ENCODE measurements at regions not wholly inside any gene's neighbourhood (a gene's known extent, or its start where the extent isn't known, plus 50 kb on each side); places are given as distances from the start of the nearest gene placed in this dataset.

DNA sequence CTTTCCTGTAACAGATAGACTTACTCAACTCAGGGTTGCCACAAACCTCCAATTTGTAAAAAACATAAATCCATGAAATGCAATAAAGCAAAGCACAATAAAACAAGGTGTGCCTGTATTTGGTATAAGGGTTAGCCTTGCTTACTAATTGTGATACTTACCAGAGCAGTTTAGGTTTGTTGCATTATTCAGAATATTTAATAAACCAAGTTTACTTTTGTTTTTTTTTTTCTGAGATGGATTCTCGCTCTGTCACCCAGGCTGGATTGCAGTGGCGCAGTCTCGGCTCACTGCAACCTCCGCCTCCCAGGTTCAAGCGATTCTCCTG lies 79.6 kb downstream of the SEC61G start:
- DNase-seq (ENCODE audit: low spot score) (no peak), ATAC-seq (no peak)
- no peak overlapping the region for H3K4me3 Mint-ChIP-seq
- CTCF ChIA-PET: no interaction called here
- TF ChIP-seq, protein P1, sequence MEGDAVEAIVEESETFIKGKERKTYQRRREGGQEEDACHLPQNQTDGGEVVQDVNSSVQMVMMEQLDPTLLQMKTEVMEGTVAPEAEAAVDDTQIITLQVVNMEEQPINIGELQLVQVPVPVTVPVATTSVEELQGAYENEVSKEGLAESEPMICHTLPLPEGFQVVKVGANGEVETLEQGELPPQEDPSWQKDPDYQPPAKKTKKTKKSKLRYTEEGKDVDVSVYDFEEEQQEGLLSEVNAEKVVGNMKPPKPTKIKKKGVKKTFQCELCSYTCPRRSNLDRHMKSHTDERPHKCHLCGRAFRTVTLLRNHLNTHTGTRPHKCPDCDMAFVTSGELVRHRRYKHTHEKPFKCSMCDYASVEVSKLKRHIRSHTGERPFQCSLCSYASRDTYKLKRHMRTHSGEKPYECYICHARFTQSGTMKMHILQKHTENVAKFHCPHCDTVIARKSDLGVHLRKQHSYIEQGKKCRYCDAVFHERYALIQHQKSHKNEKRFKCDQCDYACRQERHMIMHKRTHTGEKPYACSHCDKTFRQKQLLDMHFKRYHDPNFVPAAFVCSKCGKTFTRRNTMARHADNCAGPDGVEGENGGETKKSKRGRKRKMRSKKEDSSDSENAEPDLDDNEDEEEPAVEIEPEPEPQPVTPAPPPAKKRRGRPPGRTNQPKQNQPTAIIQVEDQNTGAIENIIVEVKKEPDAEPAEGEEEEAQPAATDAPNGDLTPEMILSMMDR (IDR thresholded peaks at IDR 0.05): no peak
- TF ChIP-seq, protein P2, sequence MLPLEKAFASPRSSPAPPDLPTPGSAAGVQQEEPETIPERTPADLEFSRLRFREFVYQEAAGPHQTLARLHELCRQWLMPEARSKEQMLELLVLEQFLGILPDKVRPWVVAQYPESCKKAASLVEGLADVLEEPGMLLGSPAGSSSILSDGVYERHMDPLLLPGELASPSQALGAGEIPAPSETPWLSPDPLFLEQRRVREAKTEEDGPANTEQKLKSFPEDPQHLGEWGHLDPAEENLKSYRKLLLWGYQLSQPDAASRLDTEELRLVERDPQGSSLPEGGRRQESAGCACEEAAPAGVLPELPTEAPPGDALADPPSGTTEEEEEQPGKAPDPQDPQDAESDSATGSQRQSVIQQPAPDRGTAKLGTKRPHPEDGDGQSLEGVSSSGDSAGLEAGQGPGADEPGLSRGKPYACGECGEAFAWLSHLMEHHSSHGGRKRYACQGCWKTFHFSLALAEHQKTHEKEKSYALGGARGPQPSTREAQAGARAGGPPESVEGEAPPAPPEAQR (CRISPR knock-in tag; IDR thresholded peaks at IDR 0.05): no peak
- TF ChIP-seq ZNF138 (CRISPR knock-in tag; conservative IDR thresholded peaks at IDR 0.05) (no peak), SP1 (CRISPR knock-in tag; conservative IDR thresholded peaks at IDR 0.05) (no peak)
- H3K4me1 Mint-ChIP-seq: peaks cover 56% of the 10 kb centered on the region
- POLR2A ChIA-PET: no interaction called here
- H3K27ac Mint-ChIP-seq: peak overlapping the region; percentile 61
- no peaks in the 10 kb centered on the region; the same call in 1 of the 2 replicates for H3K36me3 Mint-ChIP-seq
- peaks cover 12% of the 10 kb centered on the region for H3K9me3 Mint-ChIP-seq
- no peaks in the 10 kb centered on the region for H3K27me3 Mint-ChIP-seq (ENCODE audit: low read depth)

DNA sequence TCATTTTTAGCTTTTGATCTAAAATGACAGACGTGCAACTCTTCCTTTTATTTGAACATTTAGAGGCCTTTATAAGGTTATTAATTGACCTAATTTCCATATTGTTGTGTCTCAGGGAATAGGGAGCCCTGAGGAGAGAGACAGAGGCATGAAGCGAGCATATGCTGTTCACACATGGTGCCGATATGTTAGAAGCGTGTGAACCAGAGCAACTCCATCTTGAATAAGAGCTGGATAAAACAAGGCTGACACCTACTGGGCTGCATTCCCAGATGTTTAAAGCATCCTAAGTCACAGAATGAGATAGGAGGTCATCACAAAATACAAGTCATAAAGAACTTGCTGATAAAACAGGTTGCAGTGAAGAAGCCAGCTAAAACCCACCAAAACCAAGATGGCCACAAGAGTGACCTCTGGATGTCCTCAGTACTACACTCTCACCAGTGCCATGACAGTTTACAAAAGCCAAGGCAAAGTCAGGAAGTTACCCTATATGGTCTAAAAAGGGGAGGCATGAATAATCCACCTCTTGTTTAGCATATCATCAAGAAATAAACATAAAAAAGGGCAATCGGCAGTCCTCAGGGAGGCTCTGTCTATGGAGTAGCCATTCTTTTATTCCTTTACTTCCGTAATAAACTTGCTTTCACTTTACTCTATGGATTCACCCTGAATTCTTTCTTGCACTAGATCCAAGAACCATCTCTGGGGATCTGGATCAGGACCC lies 80.1 kb downstream of the SEC61G start:
- H3K27ac Mint-ChIP-seq: peak overlapping the region; percentile 61
- peaks cover 62% of the 10 kb centered on the region for H3K4me1 Mint-ChIP-seq
- H3K9me3 Mint-ChIP-seq: peaks cover 10% of the 10 kb centered on the region; the same call in 1 of the 2 replicates
- DNase-seq (ENCODE audit: low spot score): no peak
- no peaks in the 10 kb centered on the region; the same call in 1 of the 2 replicates for H3K36me3 Mint-ChIP-seq
- no peak for ATAC-seq
- no peak overlapping the region for H3K4me3 Mint-ChIP-seq
- no peaks in the 10 kb centered on the region for H3K27me3 Mint-ChIP-seq (ENCODE audit: low read depth)
- CTCF ChIA-PET: no interaction called here
- POLR2A ChIA-PET: no interaction called here
- TF ChIP-seq, protein P3, sequence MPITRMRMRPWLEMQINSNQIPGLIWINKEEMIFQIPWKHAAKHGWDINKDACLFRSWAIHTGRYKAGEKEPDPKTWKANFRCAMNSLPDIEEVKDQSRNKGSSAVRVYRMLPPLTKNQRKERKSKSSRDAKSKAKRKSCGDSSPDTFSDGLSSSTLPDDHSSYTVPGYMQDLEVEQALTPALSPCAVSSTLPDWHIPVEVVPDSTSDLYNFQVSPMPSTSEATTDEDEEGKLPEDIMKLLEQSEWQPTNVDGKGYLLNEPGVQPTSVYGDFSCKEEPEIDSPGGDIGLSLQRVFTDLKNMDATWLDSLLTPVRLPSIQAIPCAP (CRISPR knock-in tag; IDR thresholded peaks at IDR 0.05): no peak
- TF ChIP-seq MXD4 (CRISPR knock-in tag; IDR thresholded peaks at IDR 0.05; ENCODE audit: borderline replicate concordance) (peak; percentile 74; the same call in 1 of the 2 replicates), IRF2 (CRISPR knock-in tag; IDR thresholded peaks at IDR 0.05; ENCODE audit: borderline replicate concordance, low read depth) (no peak), NR3C1 (CRISPR knock-in tag; conservative IDR thresholded peaks at IDR 0.05; ENCODE audit: low read depth) (no peak), ZNF671 (CRISPR knock-in tag; IDR thresholded peaks at IDR 0.05) (no peak), TEAD4 (CRISPR knock-in tag; IDR thresholded peaks at IDR 0.05) (no peak), ZNF138 (CRISPR knock-in tag; conservative IDR thresholded peaks at IDR 0.05) (no peak), NFYB (CRISPR knock-in tag; conservative IDR thresholded peaks at IDR 0.05; ENCODE audit: low read depth) (no peak), ESRRA (CRISPR knock-in tag; IDR thresholded peaks at IDR 0.05; ENCODE audit: borderline replicate concordance) (no peak), ZNF396 (CRISPR knock-in tag; IDR thresholded peaks at IDR 0.05; ENCODE audit: borderline replicate concordance) (0 out of 2 replicates have a peak, but pooled peaks have one; percentile 22)
- TF ChIP-seq, protein P4, sequence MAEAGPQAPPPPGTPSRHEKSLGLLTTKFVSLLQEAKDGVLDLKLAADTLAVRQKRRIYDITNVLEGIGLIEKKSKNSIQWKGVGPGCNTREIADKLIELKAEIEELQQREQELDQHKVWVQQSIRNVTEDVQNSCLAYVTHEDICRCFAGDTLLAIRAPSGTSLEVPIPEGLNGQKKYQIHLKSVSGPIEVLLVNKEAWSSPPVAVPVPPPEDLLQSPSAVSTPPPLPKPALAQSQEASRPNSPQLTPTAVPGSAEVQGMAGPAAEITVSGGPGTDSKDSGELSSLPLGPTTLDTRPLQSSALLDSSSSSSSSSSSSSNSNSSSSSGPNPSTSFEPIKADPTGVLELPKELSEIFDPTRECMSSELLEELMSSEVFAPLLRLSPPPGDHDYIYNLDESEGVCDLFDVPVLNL (CRISPR knock-in tag; IDR thresholded peaks at IDR 0.05; ENCODE audit: borderline replicate concordance, low read depth): no peak
- TF ChIP-seq, protein P2 (CRISPR knock-in tag; IDR thresholded peaks at IDR 0.05): peak; percentile 86
- TF ChIP-seq, protein P5, sequence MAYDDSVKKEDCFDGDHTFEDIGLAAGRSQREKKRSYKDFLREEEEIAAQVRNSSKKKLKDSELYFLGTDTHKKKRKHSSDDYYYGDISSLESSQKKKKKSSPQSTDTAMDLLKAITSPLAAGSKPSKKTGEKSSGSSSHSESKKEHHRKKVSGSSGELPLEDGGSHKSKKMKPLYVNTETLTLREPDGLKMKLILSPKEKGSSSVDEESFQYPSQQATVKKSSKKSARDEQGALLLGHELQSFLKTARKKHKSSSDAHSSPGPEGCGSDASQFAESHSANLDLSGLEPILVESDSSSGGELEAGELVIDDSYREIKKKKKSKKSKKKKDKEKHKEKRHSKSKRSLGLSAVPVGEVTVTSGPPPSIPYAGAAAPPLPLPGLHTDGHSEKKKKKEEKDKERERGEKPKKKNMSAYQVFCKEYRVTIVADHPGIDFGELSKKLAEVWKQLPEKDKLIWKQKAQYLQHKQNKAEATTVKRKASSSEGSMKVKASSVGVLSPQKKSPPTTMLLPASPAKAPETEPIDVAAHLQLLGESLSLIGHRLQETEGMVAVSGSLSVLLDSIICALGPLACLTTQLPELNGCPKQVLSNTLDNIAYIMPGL (CRISPR knock-in tag; IDR thresholded peaks at IDR 0.05): no peak
- TF ChIP-seq, protein P6, sequence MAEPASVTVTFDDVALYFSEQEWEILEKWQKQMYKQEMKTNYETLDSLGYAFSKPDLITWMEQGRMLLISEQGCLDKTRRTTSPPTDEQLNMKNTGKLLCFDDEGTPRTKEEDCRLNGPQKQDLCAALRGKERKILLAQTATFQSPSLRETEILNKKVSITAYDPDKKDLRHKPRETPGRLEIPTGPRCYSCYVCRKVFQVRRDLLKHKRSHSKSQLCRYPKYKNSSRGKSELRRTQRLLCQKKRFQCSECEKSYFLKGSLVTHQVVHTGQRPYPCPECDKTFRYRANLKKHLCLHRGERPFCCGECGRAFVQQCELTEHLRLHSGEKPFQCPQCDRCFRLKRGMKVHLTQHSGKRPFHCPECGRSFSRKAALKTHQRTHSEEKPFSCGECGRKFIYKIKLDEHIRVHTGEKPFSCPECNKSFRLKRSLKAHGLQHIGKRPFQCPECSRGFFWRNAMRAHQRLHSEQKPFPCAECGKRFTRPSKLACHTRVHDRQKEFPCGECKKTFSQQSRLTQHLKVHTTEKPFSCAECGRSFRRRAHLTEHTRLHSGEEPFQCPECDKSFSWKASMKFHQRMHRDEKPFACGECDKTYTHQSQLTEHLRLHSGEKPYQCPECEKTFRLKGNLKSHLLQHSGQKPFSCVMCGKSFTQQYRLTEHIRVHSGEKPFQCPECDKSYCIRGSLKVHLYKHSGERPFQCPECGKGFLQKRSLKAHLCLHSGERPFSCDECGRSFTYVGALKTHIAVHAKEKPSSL (CRISPR knock-in tag; conservative IDR thresholded peaks at IDR 0.05): no peak
- TF ChIP-seq, protein P7, sequence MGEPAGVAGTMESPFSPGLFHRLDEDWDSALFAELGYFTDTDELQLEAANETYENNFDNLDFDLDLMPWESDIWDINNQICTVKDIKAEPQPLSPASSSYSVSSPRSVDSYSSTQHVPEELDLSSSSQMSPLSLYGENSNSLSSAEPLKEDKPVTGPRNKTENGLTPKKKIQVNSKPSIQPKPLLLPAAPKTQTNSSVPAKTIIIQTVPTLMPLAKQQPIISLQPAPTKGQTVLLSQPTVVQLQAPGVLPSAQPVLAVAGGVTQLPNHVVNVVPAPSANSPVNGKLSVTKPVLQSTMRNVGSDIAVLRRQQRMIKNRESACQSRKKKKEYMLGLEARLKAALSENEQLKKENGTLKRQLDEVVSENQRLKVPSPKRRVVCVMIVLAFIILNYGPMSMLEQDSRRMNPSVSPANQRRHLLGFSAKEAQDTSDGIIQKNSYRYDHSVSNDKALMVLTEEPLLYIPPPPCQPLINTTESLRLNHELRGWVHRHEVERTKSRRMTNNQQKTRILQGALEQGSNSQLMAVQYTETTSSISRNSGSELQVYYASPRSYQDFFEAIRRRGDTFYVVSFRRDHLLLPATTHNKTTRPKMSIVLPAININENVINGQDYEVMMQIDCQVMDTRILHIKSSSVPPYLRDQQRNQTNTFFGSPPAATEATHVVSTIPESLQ (CRISPR knock-in tag; IDR thresholded peaks at IDR 0.05): no peak
- TF ChIP-seq, protein P8, sequence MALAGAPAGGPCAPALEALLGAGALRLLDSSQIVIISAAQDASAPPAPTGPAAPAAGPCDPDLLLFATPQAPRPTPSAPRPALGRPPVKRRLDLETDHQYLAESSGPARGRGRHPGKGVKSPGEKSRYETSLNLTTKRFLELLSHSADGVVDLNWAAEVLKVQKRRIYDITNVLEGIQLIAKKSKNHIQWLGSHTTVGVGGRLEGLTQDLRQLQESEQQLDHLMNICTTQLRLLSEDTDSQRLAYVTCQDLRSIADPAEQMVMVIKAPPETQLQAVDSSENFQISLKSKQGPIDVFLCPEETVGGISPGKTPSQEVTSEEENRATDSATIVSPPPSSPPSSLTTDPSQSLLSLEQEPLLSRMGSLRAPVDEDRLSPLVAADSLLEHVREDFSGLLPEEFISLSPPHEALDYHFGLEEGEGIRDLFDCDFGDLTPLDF (CRISPR knock-in tag; IDR thresholded peaks at IDR 0.05): no peak

All from WTC11 (cell line).